BLaER1 (cell line): ENCODE measurements at regions not wholly inside any gene's neighbourhood (a gene's known extent, or its start where the extent isn't known, plus 50 kb on each side); places are given as distances from the start of the nearest gene placed in this dataset.

Experiments used
- H3K27ac ChIP-seq: shearing (Covaris generic); formaldehyde crosslinking; 2 replicates; pipeline ENCODE4 v1.8.1; 2022
- H3K27me3 ChIP-seq: shearing (Covaris generic); formaldehyde crosslinking; 2 replicates; pipeline ENCODE4 v1.8.1; 2022
- H3K36me3 ChIP-seq: shearing (Covaris generic); formaldehyde crosslinking; 2 replicates; pipeline ENCODE4 v1.8.1; 2022
- H3K4me1 ChIP-seq: shearing (Covaris generic); formaldehyde crosslinking; 2 replicates; pipeline ENCODE4 v1.8.1; 2022
- H3K4me2 ChIP-seq: shearing (Covaris generic); formaldehyde crosslinking; 2 replicates; pipeline ENCODE4 v1.8.1; 2022
- H3K4me3 ChIP-seq: shearing (Covaris generic); formaldehyde crosslinking; 2 replicates; pipeline ENCODE4 v1.8.1; 2022
- H3K9ac ChIP-seq: shearing (Covaris generic); formaldehyde crosslinking; 2 replicates; pipeline ENCODE4 v1.8.1; 2022
- H3K9me3 ChIP-seq: shearing (Covaris generic); formaldehyde crosslinking; 2 replicates; pipeline ENCODE4 v1.8.1; 2022
- H4K20me1 ChIP-seq: shearing (Covaris generic); formaldehyde crosslinking; 2 replicates; pipeline ENCODE4 v1.8.1; 2022
- Cebpa-rat ChIP-seq: shearing (Covaris generic); IDR thresholded peaks from 2 replicates; pipeline ENCODE4 v1.8.1; 2022

DNA sequence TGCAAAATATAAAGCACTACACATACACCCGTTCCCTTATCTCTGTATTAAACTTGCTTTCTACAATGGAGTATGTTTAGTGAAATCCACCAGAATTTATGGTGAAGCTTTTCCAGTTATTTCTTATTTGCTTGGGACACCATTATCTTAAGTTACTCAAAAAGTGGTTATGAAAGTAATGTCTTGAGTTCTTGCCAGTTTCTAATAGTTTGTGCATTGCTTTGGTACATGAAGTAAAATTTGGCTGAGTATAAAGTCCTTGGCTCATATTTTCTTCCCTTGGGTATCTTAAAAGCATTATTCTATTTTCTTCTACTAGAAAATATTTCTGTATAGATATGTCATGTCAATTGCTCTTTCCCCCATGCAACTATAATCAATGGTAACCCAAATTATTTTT lies 85.2 kb downstream of the POLR1F start:
- Histone ChIP-seq H3K27ac (no peak overlapping the region), H3K36me3 (no peaks in the 10 kb centered on the region), H4K20me1 (no peaks in the 10 kb centered on the region), H3K4me2 (no peak overlapping the region), H3K4me1 (no peaks in the 10 kb centered on the region), H3K9ac (no peak overlapping the region), H3K27me3 (no peaks in the 10 kb centered on the region), H3K9me3 (no peaks in the 10 kb centered on the region), H3K4me3 (no peak overlapping the region)
- no peak for TF ChIP-seq Cebpa-rat

DNA sequence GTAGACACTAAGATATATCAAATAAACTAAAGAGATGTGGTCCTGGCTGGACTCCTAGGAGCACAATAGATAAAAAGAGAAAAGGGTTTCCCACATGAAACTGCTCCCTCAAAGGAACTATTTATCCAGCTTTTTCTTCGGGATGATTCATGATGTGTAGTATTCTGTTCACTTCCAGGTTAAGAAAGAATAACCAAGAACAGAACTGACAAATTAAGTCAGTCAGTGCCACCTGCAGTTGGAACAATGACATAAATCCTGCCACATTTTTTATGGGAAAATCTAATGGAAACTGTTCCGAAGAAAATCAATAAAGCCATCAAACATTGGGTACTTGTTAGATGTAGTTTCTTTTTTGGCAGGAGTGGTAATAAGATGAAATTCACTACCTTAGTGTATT lies 87.1 kb downstream of the POLR1F start:
- no peaks in the 10 kb centered on the region for H3K9me3 ChIP-seq
- no peaks in the 10 kb centered on the region for H3K4me1 ChIP-seq
- H3K27ac ChIP-seq = no peak overlapping the region
- no peak overlapping the region for H3K4me3 ChIP-seq
- H3K36me3 ChIP-seq = no peaks in the 10 kb centered on the region
- H4K20me1 ChIP-seq = no peaks in the 10 kb centered on the region
- TF ChIP-seq Cebpa-rat = no peak
- no peak overlapping the region for H3K4me2 ChIP-seq
- no peaks in the 10 kb centered on the region for H3K27me3 ChIP-seq
- no peak overlapping the region for H3K9ac ChIP-seq

DNA sequence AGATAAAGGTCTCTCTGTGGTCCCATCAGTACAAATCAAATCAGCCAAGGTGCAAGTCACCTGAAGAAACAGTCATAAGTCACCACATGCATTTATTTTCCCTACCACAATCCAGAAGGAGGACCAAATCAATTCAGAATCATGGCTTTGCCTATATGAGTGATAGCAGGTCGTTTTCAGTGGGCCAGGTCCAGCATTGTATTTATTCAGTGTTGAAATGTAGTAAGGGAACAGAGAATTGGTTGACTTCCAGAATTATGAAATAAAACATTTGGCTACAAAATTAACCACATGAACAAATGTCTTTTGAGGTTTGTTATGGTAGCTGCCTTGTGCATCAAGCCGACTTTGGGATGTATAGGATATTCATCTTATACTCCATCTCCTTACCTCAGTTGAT lies 88.4 kb downstream of the POLR1F start:
- Histone ChIP-seq H3K9me3 (no peaks in the 10 kb centered on the region), H3K27me3 (no peaks in the 10 kb centered on the region), H3K4me3 (no peak overlapping the region), H3K36me3 (no peaks in the 10 kb centered on the region), H4K20me1 (no peaks in the 10 kb centered on the region), H3K4me2 (no peak overlapping the region), H3K27ac (no peak overlapping the region), H3K4me1 (no peaks in the 10 kb centered on the region), H3K9ac (no peak overlapping the region)
- no peak for TF ChIP-seq Cebpa-rat

DNA sequence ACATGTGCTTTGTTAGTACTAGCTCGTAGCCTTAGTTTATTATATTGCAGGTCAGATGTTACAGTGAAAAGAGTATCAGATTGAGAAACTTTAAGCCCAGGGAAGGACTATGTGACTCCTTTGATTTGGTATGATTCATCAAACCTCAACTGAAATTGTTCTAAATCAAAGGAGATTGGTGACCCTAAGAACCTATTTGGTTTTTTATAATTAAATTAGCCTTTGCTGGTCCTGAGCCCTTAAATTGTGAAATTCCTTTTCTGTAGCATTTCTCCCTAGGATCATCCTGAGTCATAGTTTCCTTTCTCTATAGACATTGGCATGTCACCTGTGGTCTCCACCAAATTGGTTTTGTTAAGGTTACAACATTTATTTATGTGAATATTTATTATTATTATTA lies 89.7 kb downstream of the POLR1F start:
- Histone ChIP-seq H3K9me3 (no peaks in the 10 kb centered on the region), H3K4me3 (no peak overlapping the region), H3K27me3 (no peaks in the 10 kb centered on the region), H3K4me1 (no peaks in the 10 kb centered on the region), H3K36me3 (no peaks in the 10 kb centered on the region), H4K20me1 (no peaks in the 10 kb centered on the region), H3K4me2 (no peak overlapping the region), H3K9ac (no peak overlapping the region), H3K27ac (no peak overlapping the region)
- no peak for TF ChIP-seq Cebpa-rat

DNA sequence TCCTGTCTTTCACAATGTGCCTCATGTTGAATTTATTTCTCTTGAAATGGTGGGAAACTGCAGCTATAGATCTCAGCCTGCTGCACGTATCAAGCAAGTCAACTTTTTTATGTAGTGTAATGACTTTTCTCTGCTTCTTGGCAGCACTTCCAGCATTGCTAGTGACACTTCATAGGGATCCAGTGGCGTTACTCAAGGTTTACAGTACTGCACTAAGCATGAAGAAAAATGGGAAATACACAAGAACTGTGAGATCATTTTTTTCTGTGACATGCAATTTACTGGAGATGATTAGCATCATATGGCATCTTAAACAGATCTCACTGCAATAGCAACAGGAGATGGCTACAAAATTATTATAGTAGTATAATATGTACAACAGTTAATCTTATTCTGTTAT lies 90.9 kb downstream of the POLR1F start:
- H3K4me3 ChIP-seq = no peak overlapping the region
- H3K9ac ChIP-seq = no peak overlapping the region
- H3K4me2 ChIP-seq = no peak overlapping the region
- H3K9me3 ChIP-seq = no peaks in the 10 kb centered on the region
- H3K36me3 ChIP-seq = no peaks in the 10 kb centered on the region
- no peak overlapping the region for H3K27ac ChIP-seq
- no peaks in the 10 kb centered on the region for H3K4me1 ChIP-seq
- TF ChIP-seq Cebpa-rat = no peak
- H4K20me1 ChIP-seq = no peaks in the 10 kb centered on the region
- no peaks in the 10 kb centered on the region for H3K27me3 ChIP-seq

DNA sequence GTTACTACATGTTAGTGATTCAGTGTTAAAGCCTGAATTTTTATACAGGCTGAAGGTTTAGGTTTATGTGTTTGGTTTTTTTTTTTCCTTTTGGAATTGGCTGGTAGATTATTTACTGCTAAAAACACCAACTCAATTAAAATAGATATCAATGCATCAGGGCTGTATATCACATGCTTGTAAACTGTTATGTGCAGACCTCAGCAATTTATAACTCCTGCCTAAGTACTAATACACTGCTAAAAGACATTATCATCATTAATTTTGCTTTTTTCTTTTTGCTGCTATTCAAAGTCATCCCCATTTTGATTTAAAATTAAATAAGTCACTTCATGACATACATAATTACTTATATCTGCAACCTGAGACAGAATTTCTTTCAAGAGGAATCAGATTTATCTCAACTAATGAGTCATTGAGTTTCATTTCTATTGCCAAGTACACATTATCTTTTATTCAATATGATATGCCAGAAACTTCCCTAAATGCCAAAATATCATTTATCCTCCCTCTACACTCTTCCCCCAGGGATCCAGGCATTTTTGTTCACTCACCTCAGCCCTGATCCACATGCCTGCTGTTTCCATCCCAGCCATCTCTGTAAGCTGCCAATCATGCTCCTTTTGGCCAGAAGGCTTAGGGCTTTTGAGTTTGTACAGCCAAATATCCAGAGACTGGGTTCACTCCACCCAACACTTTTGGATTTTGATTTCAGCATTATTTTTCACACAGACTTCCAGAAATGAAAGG lies 98.5 kb downstream of the POLR1F start:
- Histone ChIP-seq H3K9ac (no peak overlapping the region), H3K27ac (no peak overlapping the region), H3K27me3 (no peaks in the 10 kb centered on the region), H3K4me2 (no peak overlapping the region), H3K9me3 (no peaks in the 10 kb centered on the region), H4K20me1 (no peaks in the 10 kb centered on the region), H3K36me3 (no peaks in the 10 kb centered on the region), H3K4me3 (no peak overlapping the region), H3K4me1 (no peaks in the 10 kb centered on the region)
- TF ChIP-seq Cebpa-rat = no peak

DNA sequence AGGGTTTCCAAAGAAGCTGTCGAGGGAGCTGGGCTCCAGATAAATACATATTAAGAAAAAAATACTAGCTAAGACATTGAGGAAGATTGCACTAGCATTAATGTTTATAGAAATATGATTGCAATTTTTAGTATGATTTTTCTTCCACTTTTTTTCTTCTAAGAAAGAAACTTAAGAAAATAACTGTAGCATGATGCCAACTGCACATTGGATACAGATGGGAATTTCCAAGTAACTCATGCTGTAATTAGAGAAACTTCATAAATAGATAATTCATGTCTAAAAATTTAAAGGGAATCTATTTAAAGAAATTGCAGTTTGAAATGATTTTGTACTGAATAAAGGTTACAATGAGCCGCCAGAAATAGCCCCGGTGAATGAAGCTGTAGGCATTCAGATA lies 119.4 kb downstream of the POLR1F start:
- no peak overlapping the region for H3K27ac ChIP-seq
- no peak overlapping the region for H3K4me2 ChIP-seq
- H3K9ac ChIP-seq = no peak overlapping the region
- H3K9me3 ChIP-seq = no peaks in the 10 kb centered on the region
- H3K4me1 ChIP-seq = no peaks in the 10 kb centered on the region
- H3K4me3 ChIP-seq = no peak overlapping the region
- no peaks in the 10 kb centered on the region for H4K20me1 ChIP-seq
- TF ChIP-seq Cebpa-rat = no peak
- H3K27me3 ChIP-seq = no peaks in the 10 kb centered on the region
- no peaks in the 10 kb centered on the region for H3K36me3 ChIP-seq

DNA sequence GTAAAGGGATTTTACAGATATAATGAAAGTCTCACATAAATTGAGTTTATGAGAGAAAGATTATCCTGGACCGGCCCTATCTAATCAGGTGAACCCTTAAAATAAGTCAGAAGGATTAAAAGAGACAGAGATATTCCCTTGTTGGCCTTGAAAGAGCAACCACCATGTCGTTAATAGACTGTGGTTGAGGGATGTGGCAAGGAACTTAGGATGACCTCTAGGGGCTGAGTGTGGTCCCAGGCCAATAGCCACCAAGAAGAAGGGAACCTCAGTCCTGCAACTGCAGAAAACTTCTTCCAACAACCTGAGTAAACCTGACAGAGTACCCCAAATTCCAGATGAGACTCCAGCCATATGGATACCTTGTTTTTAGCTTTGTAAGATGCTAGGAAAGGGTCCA lies 121.5 kb downstream of the POLR1F start:
- H4K20me1 ChIP-seq = no peaks in the 10 kb centered on the region
- no peaks in the 10 kb centered on the region for H3K9me3 ChIP-seq
- no peaks in the 10 kb centered on the region for H3K36me3 ChIP-seq
- H3K9ac ChIP-seq = no peak overlapping the region
- H3K4me1 ChIP-seq = no peaks in the 10 kb centered on the region
- no peaks in the 10 kb centered on the region for H3K27me3 ChIP-seq
- no peak overlapping the region for H3K4me3 ChIP-seq
- H3K27ac ChIP-seq = no peak overlapping the region
- H3K4me2 ChIP-seq = no peak overlapping the region
- no peak for TF ChIP-seq Cebpa-rat

DNA sequence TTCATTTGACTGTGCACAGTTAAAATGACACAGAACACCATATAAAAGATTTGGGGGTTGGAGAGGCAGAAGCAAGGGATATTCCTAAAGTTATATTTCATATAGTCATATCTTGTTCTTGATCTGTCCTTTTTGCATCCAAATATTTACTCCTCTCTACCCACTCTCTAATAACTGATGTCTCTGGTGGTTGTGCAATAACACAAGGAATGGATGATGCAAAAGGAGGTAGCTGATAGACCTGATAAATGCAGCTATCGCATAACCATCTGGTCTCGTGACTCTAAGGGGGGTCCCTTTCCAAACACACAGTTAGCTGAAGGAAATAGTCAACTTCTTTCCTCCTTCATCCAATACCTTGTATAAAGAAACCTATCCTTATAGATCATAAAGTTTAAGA lies 123.1 kb downstream of the POLR1F start:
- Histone ChIP-seq H3K4me2 (no peak overlapping the region), H3K4me3 (no peak overlapping the region), H3K27me3 (no peaks in the 10 kb centered on the region), H3K4me1 (no peaks in the 10 kb centered on the region), H4K20me1 (no peaks in the 10 kb centered on the region), H3K9me3 (no peaks in the 10 kb centered on the region), H3K27ac (no peak overlapping the region), H3K9ac (no peak overlapping the region), H3K36me3 (no peaks in the 10 kb centered on the region)
- TF ChIP-seq Cebpa-rat = no peak

DNA sequence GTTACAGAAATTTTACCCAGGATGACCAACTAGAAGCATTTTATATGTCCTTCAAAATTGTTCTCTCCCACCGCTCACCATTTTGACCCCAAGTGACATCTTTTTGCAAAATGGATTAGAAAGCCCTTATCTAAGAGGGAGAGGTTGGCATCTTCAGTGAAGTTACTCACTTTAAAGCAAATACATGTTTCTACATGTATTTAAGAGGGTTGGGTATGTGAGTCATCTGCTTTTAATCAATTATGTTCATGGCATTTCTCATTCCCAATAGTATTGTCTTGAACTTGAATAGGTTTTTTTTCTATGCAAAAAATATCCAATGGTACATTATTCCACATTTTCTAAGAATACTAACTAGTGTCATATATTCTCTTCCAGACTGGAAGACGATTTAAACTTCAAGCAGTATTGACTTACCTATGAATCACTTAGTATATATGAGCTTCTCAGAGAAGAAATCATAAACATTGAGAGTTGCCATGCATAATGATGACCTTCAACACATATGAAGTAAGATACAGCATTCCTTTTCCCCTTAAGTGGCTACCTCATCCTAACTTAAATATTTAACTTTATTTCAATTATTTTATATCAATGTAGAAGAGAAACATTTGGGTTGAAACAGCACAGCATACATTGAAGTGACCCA lies 132.8 kb downstream of the POLR1F start:
- no peaks in the 10 kb centered on the region for H4K20me1 ChIP-seq
- no peak overlapping the region for H3K9ac ChIP-seq
- H3K4me2 ChIP-seq = no peak overlapping the region
- H3K4me1 ChIP-seq = no peaks in the 10 kb centered on the region
- H3K9me3 ChIP-seq = no peaks in the 10 kb centered on the region
- no peaks in the 10 kb centered on the region for H3K36me3 ChIP-seq
- no peak for TF ChIP-seq Cebpa-rat
- no peaks in the 10 kb centered on the region for H3K27me3 ChIP-seq
- H3K4me3 ChIP-seq = no peak overlapping the region
- H3K27ac ChIP-seq = no peak overlapping the region
